ENCODE measurements at regions not wholly inside any gene's neighbourhood (a gene's known extent, or its start where the extent isn't known, plus 50 kb on each side); places are given as distances from the start of the nearest gene placed in this dataset.

DNA sequence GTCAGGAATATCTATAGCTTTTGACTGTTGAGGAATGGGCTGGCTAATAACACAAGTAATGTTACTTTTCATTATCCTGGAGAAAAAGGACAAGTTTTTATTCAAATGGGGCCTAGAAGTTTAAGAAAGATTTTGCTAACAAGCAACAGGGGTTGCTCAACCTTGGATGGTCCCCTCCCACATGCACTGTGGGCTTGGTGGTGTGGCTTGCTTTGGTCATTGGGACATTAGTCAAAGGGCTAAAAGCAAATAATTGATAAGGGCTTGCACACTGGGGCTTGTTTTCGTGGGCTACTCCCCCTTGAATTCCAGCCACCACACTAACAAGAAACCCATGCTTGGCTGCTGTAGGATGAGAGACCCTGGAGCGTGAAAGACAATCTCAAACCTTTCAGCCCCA is 127.6 kb downstream of the JCAD start (continued):
- TF ChIP-seq, protein P1, sequence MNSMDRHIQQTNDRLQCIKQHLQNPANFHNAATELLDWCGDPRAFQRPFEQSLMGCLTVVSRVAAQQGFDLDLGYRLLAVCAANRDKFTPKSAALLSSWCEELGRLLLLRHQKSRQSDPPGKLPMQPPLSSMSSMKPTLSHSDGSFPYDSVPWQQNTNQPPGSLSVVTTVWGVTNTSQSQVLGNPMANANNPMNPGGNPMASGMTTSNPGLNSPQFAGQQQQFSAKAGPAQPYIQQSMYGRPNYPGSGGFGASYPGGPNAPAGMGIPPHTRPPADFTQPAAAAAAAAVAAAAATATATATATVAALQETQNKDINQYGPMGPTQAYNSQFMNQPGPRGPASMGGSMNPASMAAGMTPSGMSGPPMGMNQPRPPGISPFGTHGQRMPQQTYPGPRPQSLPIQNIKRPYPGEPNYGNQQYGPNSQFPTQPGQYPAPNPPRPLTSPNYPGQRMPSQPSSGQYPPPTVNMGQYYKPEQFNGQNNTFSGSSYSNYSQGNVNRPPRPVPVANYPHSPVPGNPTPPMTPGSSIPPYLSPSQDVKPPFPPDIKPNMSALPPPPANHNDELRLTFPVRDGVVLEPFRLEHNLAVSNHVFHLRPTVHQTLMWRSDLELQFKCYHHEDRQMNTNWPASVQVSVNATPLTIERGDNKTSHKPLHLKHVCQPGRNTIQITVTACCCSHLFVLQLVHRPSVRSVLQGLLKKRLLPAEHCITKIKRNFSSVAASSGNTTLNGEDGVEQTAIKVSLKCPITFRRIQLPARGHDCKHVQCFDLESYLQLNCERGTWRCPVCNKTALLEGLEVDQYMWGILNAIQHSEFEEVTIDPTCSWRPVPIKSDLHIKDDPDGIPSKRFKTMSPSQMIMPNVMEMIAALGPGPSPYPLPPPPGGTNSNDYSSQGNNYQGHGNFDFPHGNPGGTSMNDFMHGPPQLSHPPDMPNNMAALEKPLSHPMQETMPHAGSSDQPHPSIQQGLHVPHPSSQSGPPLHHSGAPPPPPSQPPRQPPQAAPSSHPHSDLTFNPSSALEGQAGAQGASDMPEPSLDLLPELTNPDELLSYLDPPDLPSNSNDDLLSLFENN (IDR thresholded peaks at IDR 0.05; ENCODE audit: low read depth in 2 of 2, low read length in 2 of 2): no peak
- TF ChIP-seq NFXL1 (CRISPR knock-in tag; IDR thresholded peaks at IDR 0.05) (no peak), FOXK2 (conservative IDR thresholded peaks at IDR 0.05 in 1 of 2, IDR thresholded peaks at IDR 0.05 in 1 of 2; ENCODE audit: low read depth in 2 of 2) (no peak), BRF1 (IDR thresholded peaks at IDR 0.05; ENCODE audit: borderline replicate concordance, extremely low read depth, insufficient read length) (no peak), ZC3H11A (IDR thresholded peaks at IDR 0.05; ENCODE audit: low read depth, low read length) (no peak), XRCC5 (IDR thresholded peaks at IDR 0.05; ENCODE audit: low read depth, low read length) (no peak)

DNA sequence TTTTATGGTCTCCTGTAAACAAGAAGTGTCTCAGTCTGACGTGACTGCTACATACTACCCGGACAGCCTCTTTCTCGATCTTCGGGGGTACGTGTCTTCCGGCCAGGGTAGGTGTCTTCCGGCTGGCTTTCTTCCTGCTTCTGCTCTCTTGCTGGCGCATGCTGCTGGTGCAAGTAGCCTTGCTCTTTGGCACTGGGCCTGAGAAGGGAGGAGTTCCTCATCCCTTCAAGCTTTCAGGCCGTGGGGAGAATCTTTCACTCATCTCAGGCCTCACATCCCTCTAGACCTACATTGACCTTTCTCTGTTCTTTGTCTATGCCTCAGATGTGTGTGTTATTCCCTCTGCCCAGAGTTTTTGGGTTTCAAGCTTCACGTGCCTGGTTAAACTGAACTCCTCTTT is 130.4 kb downstream of the JCAD start:
- Histone ChIP-seq H3K9me1 (ENCODE audit: control insufficient read depth, insufficient read depth, low read length) (no peaks in the 10 kb centered on the region), H2AFZ (ENCODE audit: low read depth, low read length) (no peak overlapping the region), H3K27ac (ENCODE audit: extremely low read depth, low read depth, low read length) (no peak overlapping the region), H3K36me3 (ENCODE audit: control insufficient read depth, insufficient read depth, low read length) (no peaks in the 10 kb centered on the region), H3K9me3 (replicated peaks; ENCODE audit: control insufficient read depth, insufficient read depth, low read depth, low read length) (no peaks in the 10 kb centered on the region), H3K27me3 (ENCODE audit: control insufficient read depth in 2 of 2, insufficient read depth in 2 of 2, low read length in 2 of 2) (no peaks in the 10 kb centered on the region; a peak in 2 of 5 replicates), H3K4me3 (no peak overlapping the region), H4K20me1 (replicated peaks; ENCODE audit: control insufficient read depth, insufficient read depth, low read length) (no peaks in the 10 kb centered on the region), H3K4me1 (replicated peaks in 1 of 2; ENCODE audit: control insufficient read depth in 2 of 2, insufficient read depth in 2 of 2, low read length in 2 of 2) (no peaks in the 10 kb centered on the region), H3K9ac (ENCODE audit: insufficient read depth in 1 of 2, low read depth in 2 of 2, low read length in 2 of 2) (no peak overlapping the region), H3K4me2 (ENCODE audit: insufficient read depth, low read length) (no peak overlapping the region), H3K79me2 (ENCODE audit: control insufficient read depth, insufficient read depth, low read length) (no peaks in the 10 kb centered on the region)
- ATAC-seq (no peak), FAIRE-seq (no peak), DNase-seq (ENCODE audit: extremely low read depth in 1 of 4, low spot score in 3 of 4) (no peak)
- intact Hi-C loops (cut with micrococcal nuclease): no loop called here
- ChIA-PET POLR2A (no interaction called here), CTCF (ENCODE audit: low intra/inter-chr PET ratio) (no interaction called here)
- in situ Hi-C loops (cut with MboI): no loop called here
- 2% methylated on average over 10 of the region's 10 CpGs for WGBS (ENCODE audit: insufficient coverage, low coverage, missing lambda C conversion rate)
- no TSS peak for BruUV-seq (replicated peaks)
- TF ChIP-seq ZNF24 (IDR thresholded peaks at IDR 0.05) (no peak), HDAC6 (IDR thresholded peaks at IDR 0.05; ENCODE audit: low read depth, low read length) (no peak), SIN3A (IDR thresholded peaks at IDR 0.05; ENCODE audit: borderline replicate concordance in 2 of 2, control insufficient read depth in 1 of 2, low read depth in 2 of 2, low read length in 2 of 2) (no peak), MCM5 (IDR thresholded peaks at IDR 0.05; ENCODE audit: low read depth) (no peak), U2AF1 (optimal IDR thresholded peaks at IDR 0.05; ENCODE audit: low read depth, low read length) (no peak), TGIF2 (CRISPR knock-in tag; IDR thresholded peaks at IDR 0.05) (no peak), ZNF175 (CRISPR knock-in tag; IDR thresholded peaks at IDR 0.05; ENCODE audit: low read depth) (no peak), YBX1 (IDR thresholded peaks at IDR 0.05) (no peak), ZKSCAN1 (IDR thresholded peaks at IDR 0.05; ENCODE audit: low read depth, low read length) (no peak), CREBBP (IDR thresholded peaks at IDR 0.05; ENCODE audit: low read depth, low read length) (no peak), ELF1 (tag; IDR thresholded peaks at IDR 0.05) (no peak), TBP (optimal IDR thresholded peaks at IDR 0.05; ENCODE audit: low read depth, low read length) (no peak), CHD4 (IDR thresholded peaks at IDR 0.05; ENCODE audit: insufficient read depth, insufficient replicate concordance, low read depth, low read length, poor library complexity, severe bottlenecking) (no peak)
- TF ChIP-seq, protein P2, sequence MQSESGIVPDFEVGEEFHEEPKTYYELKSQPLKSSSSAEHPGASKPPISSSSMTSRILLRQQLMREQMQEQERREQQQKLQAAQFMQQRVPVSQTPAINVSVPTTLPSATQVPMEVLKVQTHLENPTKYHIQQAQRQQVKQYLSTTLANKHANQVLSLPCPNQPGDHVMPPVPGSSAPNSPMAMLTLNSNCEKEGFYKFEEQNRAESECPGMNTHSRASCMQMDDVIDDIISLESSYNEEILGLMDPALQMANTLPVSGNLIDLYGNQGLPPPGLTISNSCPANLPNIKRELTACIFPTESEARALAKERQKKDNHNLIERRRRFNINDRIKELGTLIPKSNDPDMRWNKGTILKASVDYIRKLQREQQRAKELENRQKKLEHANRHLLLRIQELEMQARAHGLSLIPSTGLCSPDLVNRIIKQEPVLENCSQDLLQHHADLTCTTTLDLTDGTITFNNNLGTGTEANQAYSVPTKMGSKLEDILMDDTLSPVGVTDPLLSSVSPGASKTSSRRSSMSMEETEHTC (IDR thresholded peaks at IDR 0.05): no peak

Data from K562 (cell line).